Effector memory CD4-positive, alpha-beta T cell (primary cell): ENCODE measurements at regions not wholly inside any gene's neighbourhood (a gene's known extent, or its start where the extent isn't known, plus 50 kb on each side); places are given as distances from the start of the nearest gene placed in this dataset.

Experiments used
- DNase-seq, 3 donors: peaks; one replicate each; pipeline ENCODE4 v3.0.0-alpha.2; 2020
- H3K27ac ChIP-seq: 2 replicates; pipeline ENCODE4 v1.7.0; 2013; ENCODE audit warnings: mild to moderate bottlenecking, low read length, moderate library complexity; ENCODE audit not compliant: insufficient read depth, poor library complexity, severe bottlenecking
- H3K27me3 ChIP-seq: replicated peaks from 2 replicates; pipeline ENCODE4 v1.7.0; 2013; ENCODE audit warnings: mild to moderate bottlenecking, low read length; ENCODE audit not compliant: insufficient read depth, control insufficient read depth, poor library complexity, severe bottlenecking
- H3K36me3 ChIP-seq: 2 replicates; pipeline ENCODE4 v1.7.0; 2013; ENCODE audit warnings: mild to moderate bottlenecking, low read length, moderate library complexity; ENCODE audit not compliant: control insufficient read depth, insufficient read depth
- H3K4me1 ChIP-seq: 2 replicates; pipeline ENCODE4 v1.7.0; 2013; ENCODE audit warnings: low read length, mild to moderate bottlenecking; ENCODE audit not compliant: control insufficient read depth, insufficient read depth, poor library complexity, severe bottlenecking
- H3K4me3 ChIP-seq: 2 replicates; pipeline ENCODE4 v1.7.0; 2013; ENCODE audit warnings: low read length, low read depth, mild to moderate bottlenecking; ENCODE audit not compliant: insufficient read depth, poor library complexity, severe bottlenecking
- H3K9me3 ChIP-seq: 2 replicates; pipeline ENCODE4 v1.7.0; 2013; ENCODE audit warnings: mild to moderate bottlenecking, low read length, moderate library complexity; ENCODE audit not compliant: control insufficient read depth

GRCh38 chr10:64148607-64149006 is 627.4 kb downstream of the REEP3 start:
- no peaks in the 10 kb centered on the region for H3K9me3 ChIP-seq
- H3K4me1 ChIP-seq, result no peaks in the 10 kb centered on the region
- H3K36me3 ChIP-seq, result no peaks in the 10 kb centered on the region
- H3K4me3 ChIP-seq, result no peak overlapping the region
- H3K27ac ChIP-seq, result no peak overlapping the region
- no peak for DNase-seq
- H3K27me3 ChIP-seq, result no peaks in the 10 kb centered on the region

- H3K4me1 ChIP-seq, result no peaks in the 10 kb centered on the region
- DNase-seq, result no peak
Observed at GRCh38 chr10:64156166-64156565, 635.0 kb downstream of the REEP3 start.

GRCh38 chr10:64158551-64158950 is 637.4 kb downstream of the REEP3 start:
- no peaks in the 10 kb centered on the region for H3K27me3 ChIP-seq
- no peak overlapping the region for H3K4me3 ChIP-seq
- no peak for DNase-seq
- H3K4me1 ChIP-seq, result no peaks in the 10 kb centered on the region
- H3K9me3 ChIP-seq, result no peaks in the 10 kb centered on the region
- H3K36me3 ChIP-seq, result no peaks in the 10 kb centered on the region
- H3K27ac ChIP-seq, result no peak overlapping the region

More at GRCh38 chr10:64156166-64156565, 635.0 kb downstream of the REEP3 start:
- no peak overlapping the region for H3K4me3 ChIP-seq
- H3K9me3 ChIP-seq, result no peaks in the 10 kb centered on the region
- no peak overlapping the region for H3K27ac ChIP-seq
- H3K27me3 ChIP-seq, result no peaks in the 10 kb centered on the region
- H3K36me3 ChIP-seq, result no peaks in the 10 kb centered on the region

GRCh38 chr10:64159910-64160872 is 639.0 kb downstream of the REEP3 start:
- Histone ChIP-seq H3K4me3 (no peak overlapping the region), H3K4me1 (no peaks in the 10 kb centered on the region), H3K27me3 (no peaks in the 10 kb centered on the region), H3K36me3 (no peaks in the 10 kb centered on the region), H3K27ac (no peak overlapping the region), H3K9me3 (no peaks in the 10 kb centered on the region)
- no peak for DNase-seq

GRCh38 chr10:64170791-64171190 is 649.6 kb downstream of the REEP3 start:
- Histone ChIP-seq H3K27me3 (no peaks in the 10 kb centered on the region), H3K9me3 (no peaks in the 10 kb centered on the region), H3K4me3 (no peak overlapping the region), H3K27ac (no peak overlapping the region), H3K4me1 (no peaks in the 10 kb centered on the region), H3K36me3 (no peaks in the 10 kb centered on the region)
- DNase-seq, result no peak

- DNase-seq, result no peak
- Histone ChIP-seq H3K27ac (no peak overlapping the region), H3K27me3 (no peaks in the 10 kb centered on the region), H3K36me3 (no peaks in the 10 kb centered on the region), H3K4me3 (no peak overlapping the region), H3K4me1 (no peaks in the 10 kb centered on the region), H3K9me3 (no peaks in the 10 kb centered on the region)
Observed at GRCh38 chr10:64173826-64174225, 652.6 kb downstream of the REEP3 start.

- H3K36me3 ChIP-seq, result no peaks in the 10 kb centered on the region
- no peak for DNase-seq
- no peaks in the 10 kb centered on the region for H3K4me1 ChIP-seq
- H3K27ac ChIP-seq, result no peak overlapping the region
- no peak overlapping the region for H3K4me3 ChIP-seq
- H3K9me3 ChIP-seq, result no peaks in the 10 kb centered on the region
- H3K27me3 ChIP-seq, result no peaks in the 10 kb centered on the region
Observed at GRCh38 chr10:64174666-64175255, 653.6 kb downstream of the REEP3 start.

GRCh38 chr10:64175271-64175962 is 654.2 kb downstream of the REEP3 start:
- no peak overlapping the region for H3K27ac ChIP-seq
- H3K4me1 ChIP-seq, result no peaks in the 10 kb centered on the region
- no peaks in the 10 kb centered on the region for H3K27me3 ChIP-seq
- no peak for DNase-seq
- no peaks in the 10 kb centered on the region for H3K9me3 ChIP-seq
- H3K4me3 ChIP-seq, result no peak overlapping the region
- H3K36me3 ChIP-seq, result no peaks in the 10 kb centered on the region

- Histone ChIP-seq H3K36me3 (no peaks in the 10 kb centered on the region), H3K27me3 (no peaks in the 10 kb centered on the region), H3K9me3 (no peaks in the 10 kb centered on the region), H3K4me1 (no peaks in the 10 kb centered on the region), H3K27ac (no peak overlapping the region), H3K4me3 (no peak overlapping the region)
- no peak for DNase-seq
Observed at GRCh38 chr10:64182671-64183070, 661.5 kb downstream of the REEP3 start.

- Histone ChIP-seq H3K4me1 (no peaks in the 10 kb centered on the region), H3K9me3 (peaks cover 3% of the 10 kb centered on the region), H3K27ac (no peak overlapping the region), H3K36me3 (no peaks in the 10 kb centered on the region), H3K4me3 (no peak overlapping the region), H3K27me3 (no peaks in the 10 kb centered on the region)
- no peak for DNase-seq
Observed at GRCh38 chr10:64191286-64191685, 670.1 kb downstream of the REEP3 start.
